Mesendoderm (in vitro differentiated cells): ENCODE measurements at regions not wholly inside any gene's neighbourhood (a gene's known extent, or its start where the extent isn't known, plus 50 kb on each side); places are given as distances from the start of the nearest gene placed in this dataset.

ENCODE experiments used
- DNase-seq: peaks from one replicate; pipeline ENCODE4 v3.0.0; 2013
- H2AK5ac ChIP-seq: 2 replicates; pipeline ENCODE4 v1.6.1; 2013; ENCODE audit warnings: low read length, inconsistent platforms
- H2BK120ac ChIP-seq: 2 replicates; pipeline ENCODE4 v1.6.1; 2013; ENCODE audit warnings: low read depth, mild to moderate bottlenecking, low read length, moderate library complexity, mixed read lengths
- H2BK15ac ChIP-seq: replicated peaks from 2 replicates; pipeline ENCODE4 v1.6.1; 2013; ENCODE audit warnings: low read depth, mild to moderate bottlenecking, moderate library complexity
- H2BK5ac ChIP-seq: 2 replicates; pipeline ENCODE4 v1.6.1; 2013; ENCODE audit warnings: low read length, inconsistent platforms
- H3K18ac ChIP-seq: 2 replicates; pipeline ENCODE4 v1.6.1; 2013; ENCODE audit warnings: mild to moderate bottlenecking, low read length, mixed read lengths
- H3K23ac ChIP-seq: one replicate; pipeline ENCODE4 v1.6.1; 2013; ENCODE audit warnings: low read length
- H3K27ac ChIP-seq: 2 replicates; pipeline ENCODE4 v1.5.1; 2013; ENCODE audit warnings: low read depth, mild to moderate bottlenecking, inconsistent platforms, low read length, moderate library complexity
- H3K27me3 ChIP-seq: 2 replicates; pipeline ENCODE4 v1.6.1; 2013; ENCODE audit warnings: low read length, control low read depth, mild to moderate bottlenecking, inconsistent platforms; ENCODE audit not compliant: insufficient read depth, poor library complexity
- H3K36me3 ChIP-seq: 2 replicates; pipeline ENCODE4 v1.6.1; 2013; ENCODE audit warnings: low read length, inconsistent platforms; ENCODE audit not compliant: control insufficient read depth, insufficient read depth
- H3K4ac ChIP-seq: one replicate; pipeline ENCODE4 v1.6.1; 2013; ENCODE audit warnings: low read depth, mild to moderate bottlenecking, low read length, moderate library complexity
- H3K4me1 ChIP-seq: 2 replicates; pipeline ENCODE4 v1.6.1; 2013; ENCODE audit warnings: low read depth, low read length, inconsistent platforms; ENCODE audit not compliant: control insufficient read depth
- H3K4me2 ChIP-seq: 2 replicates; pipeline ENCODE4 v1.6.1; 2013; ENCODE audit warnings: low read length
- H3K4me3 ChIP-seq: 2 replicates; pipeline ENCODE4 v1.5.1; 2013; ENCODE audit warnings: mild to moderate bottlenecking, low read length
- H3K56ac ChIP-seq: one replicate; pipeline ENCODE4 v1.6.1; 2013; ENCODE audit warnings: low read length
- H3K79me1 ChIP-seq: 2 replicates; pipeline ENCODE4 v1.6.1; 2013; ENCODE audit warnings: low read length, inconsistent platforms
- H3K79me2 ChIP-seq: 2 replicates; pipeline ENCODE4 v1.6.1; 2013; ENCODE audit warnings: mild to moderate bottlenecking, low read length; ENCODE audit not compliant: control insufficient read depth, insufficient read depth
- H3K9ac ChIP-seq: 2 replicates; pipeline ENCODE4 v1.6.1; 2013; ENCODE audit warnings: low read length, inconsistent platforms
- H4K5ac ChIP-seq: one replicate; pipeline ENCODE4 v1.6.1; 2013; ENCODE audit warnings: low read length
- H4K8ac ChIP-seq: one replicate; pipeline ENCODE4 v1.6.1; 2013; ENCODE audit warnings: low read depth, mild to moderate bottlenecking, control low read depth, low read length, moderate library complexity
- WGBS: extraction: QIAGEN DNeasy Blood & Tissue Kit; methylation state at CpG from one replicate; pipeline ENCODE4 v1.1.7; 2013; ENCODE audit warnings: low lambda C conversion rate, missing lambda C conversion rate; ENCODE audit not compliant: insufficient coverage; ENCODE audit errors: extremely low coverage; 5-methylcytosine and 5-hydroxymethylcytosine counted together

- no peak overlapping the region for H2AK5ac ChIP-seq
- H3K27ac ChIP-seq, result peak overlapping the region; percentile 0
- no peak overlapping the region for H4K8ac ChIP-seq
- H3K79me1 ChIP-seq, result no peaks in the 10 kb centered on the region
- H3K27me3 ChIP-seq, result no peaks in the 10 kb centered on the region
- no peak overlapping the region for H3K56ac ChIP-seq
- no peak overlapping the region for H3K9ac ChIP-seq
- no peak overlapping the region for H3K4me2 ChIP-seq
- H3K18ac ChIP-seq, result peak overlapping the region; percentile 51
- H4K5ac ChIP-seq, result no peak overlapping the region
- no peak overlapping the region for H3K4me3 ChIP-seq
- WGBS, result no CpG with 5 or more reads among the region's 9 CpGs
- H2BK15ac ChIP-seq, result no peak overlapping the region
- no peak overlapping the region for H2BK5ac ChIP-seq
- no peak overlapping the region for H2BK120ac ChIP-seq
- DNase-seq, result peak; percentile 94
- H3K79me2 ChIP-seq, result no peaks in the 10 kb centered on the region
- H3K23ac ChIP-seq, result no peak overlapping the region
- H3K4ac ChIP-seq, result no peak overlapping the region
- no peaks in the 10 kb centered on the region for H3K36me3 ChIP-seq
- peaks cover 11% of the 10 kb centered on the region for H3K4me1 ChIP-seq
Measured at GRCh38 chr9:111099199-111100008, 61.1 kb upstream of the LPAR1 start.

GRCh38 chr9:111098093-111098492, 59.8 kb upstream of the LPAR1 start:
- no peak overlapping the region for H3K4ac ChIP-seq
- WGBS, result no CpG with 5 or more reads among the region's 4 CpGs

GRCh38 chr9:111096051-111096450, 57.8 kb upstream of the LPAR1 start:
- Histone ChIP-seq H4K5ac (no peak overlapping the region), H3K4me2 (no peak overlapping the region), H2BK15ac (no peak overlapping the region), H3K56ac (no peak overlapping the region), H3K4me1 (peaks cover 11% of the 10 kb centered on the region), H3K9ac (no peak overlapping the region), H3K4ac (no peak overlapping the region), H2AK5ac (no peak overlapping the region), H3K36me3 (no peaks in the 10 kb centered on the region), H3K79me2 (no peaks in the 10 kb centered on the region), H2BK5ac (no peak overlapping the region), H2BK120ac (no peak overlapping the region), H3K27me3 (no peaks in the 10 kb centered on the region), H3K4me3 (no peak overlapping the region), H3K79me1 (no peaks in the 10 kb centered on the region), H3K23ac (no peak overlapping the region), H3K18ac (no peak overlapping the region), H3K27ac (no peak overlapping the region), H4K8ac (no peak overlapping the region)
- DNase-seq, result peak; percentile 64
- WGBS, result no CpG with 5 or more reads among the region's 3 CpGs

More at GRCh38 chr9:111098093-111098492, 59.8 kb upstream of the LPAR1 start:
- Histone ChIP-seq H2BK15ac (peak overlapping the region; percentile 92), H3K4me3 (no peak overlapping the region), H3K27ac (no peak overlapping the region), H2BK5ac (no peak overlapping the region), H3K79me2 (no peaks in the 10 kb centered on the region), H3K27me3 (no peaks in the 10 kb centered on the region), H3K36me3 (no peaks in the 10 kb centered on the region), H3K9ac (no peak overlapping the region), H3K18ac (no peak overlapping the region), H3K4me1 (peaks cover 11% of the 10 kb centered on the region), H4K5ac (no peak overlapping the region), H3K79me1 (no peaks in the 10 kb centered on the region), H3K4me2 (no peak overlapping the region), H3K23ac (no peak overlapping the region), H3K56ac (no peak overlapping the region), H2AK5ac (no peak overlapping the region), H2BK120ac (no peak overlapping the region), H4K8ac (no peak overlapping the region)
- DNase-seq, result no peak

GRCh38 chr9:111095441-111095840, 57.2 kb upstream of the LPAR1 start:
- Histone ChIP-seq H3K79me2 (no peaks in the 10 kb centered on the region), H4K5ac (no peak overlapping the region), H2BK15ac (no peak overlapping the region), H3K27ac (no peak overlapping the region), H3K36me3 (no peaks in the 10 kb centered on the region), H3K18ac (no peak overlapping the region), H3K4me2 (no peak overlapping the region), H3K79me1 (no peaks in the 10 kb centered on the region), H3K4me3 (no peak overlapping the region), H3K27me3 (no peaks in the 10 kb centered on the region), H2BK5ac (no peak overlapping the region), H3K9ac (no peak overlapping the region), H2AK5ac (no peak overlapping the region), H3K4me1 (peaks cover 11% of the 10 kb centered on the region), H4K8ac (no peak overlapping the region), H3K4ac (no peak overlapping the region), H2BK120ac (no peak overlapping the region), H3K23ac (no peak overlapping the region), H3K56ac (no peak overlapping the region)
- no peak for DNase-seq
- WGBS, result no CpG with 5 or more reads among the region's 4 CpGs

- no peaks in the 10 kb centered on the region for H3K27me3 ChIP-seq
- H2BK5ac ChIP-seq, result no peak overlapping the region
- H3K23ac ChIP-seq, result no peak overlapping the region
- no peak for DNase-seq
- H3K18ac ChIP-seq, result no peak overlapping the region
- H3K4me1 ChIP-seq, result peaks cover 11% of the 10 kb centered on the region
- no peak overlapping the region for H2AK5ac ChIP-seq
- H3K27ac ChIP-seq, result no peak overlapping the region
- H3K36me3 ChIP-seq, result no peaks in the 10 kb centered on the region
- no peak overlapping the region for H4K5ac ChIP-seq
- H4K8ac ChIP-seq, result no peak overlapping the region
- H3K56ac ChIP-seq, result no peak overlapping the region
- H2BK15ac ChIP-seq, result peak overlapping the region; percentile 27
- H2BK120ac ChIP-seq, result no peak overlapping the region
- H3K4me2 ChIP-seq, result no peak overlapping the region
- H3K4me3 ChIP-seq, result no peak overlapping the region
- no peak overlapping the region for H3K4ac ChIP-seq
- no peaks in the 10 kb centered on the region for H3K79me1 ChIP-seq
- no peaks in the 10 kb centered on the region for H3K79me2 ChIP-seq
- H3K9ac ChIP-seq, result no peak overlapping the region
Measured at GRCh38 chr9:111094958-111095357, 56.7 kb upstream of the LPAR1 start.

- Histone ChIP-seq H3K27me3 (no peaks in the 10 kb centered on the region), H3K4ac (no peak overlapping the region), H4K8ac (no peak overlapping the region), H2BK15ac (peak overlapping the region; percentile 38), H3K36me3 (no peaks in the 10 kb centered on the region), H4K5ac (no peak overlapping the region), H3K4me3 (no peak overlapping the region), H3K79me2 (no peaks in the 10 kb centered on the region), H3K56ac (no peak overlapping the region), H3K79me1 (no peaks in the 10 kb centered on the region), H3K23ac (no peak overlapping the region), H3K4me2 (no peak overlapping the region), H3K27ac (no peak overlapping the region), H2BK120ac (no peak overlapping the region), H3K18ac (peak overlapping the region; percentile 76), H3K9ac (no peak overlapping the region), H3K4me1 (peaks cover 8% of the 10 kb centered on the region), H2BK5ac (no peak overlapping the region), H2AK5ac (no peak overlapping the region)
- DNase-seq, result no peak
- WGBS, result no CpG with 5 or more reads among the region's 2 CpGs
Measured at GRCh38 chr9:111094433-111094924, 56.2 kb upstream of the LPAR1 start.
